OCI-LY3 (cell line): ENCODE measurements at regions not wholly inside any gene's neighbourhood (a gene's known extent, or its start where the extent isn't known, plus 50 kb on each side); places are given as distances from the start of the nearest gene placed in this dataset.

Source experiments
- H2AFZ ChIP-seq: fragments of 200-600, 300-600 bp; shearing (Covaris generic); 2 replicates; pipeline ENCODE4 v1.6.0; 2014; ENCODE audit warnings: antibody characterized with exemption, low read depth, low read length
- H3K27ac ChIP-seq: fragments of 200-600, 300-600 bp; sonication (generic); 2 replicates; pipeline ENCODE4 v1.5.1; 2014; ENCODE audit warnings: mild to moderate bottlenecking, low read length, moderate library complexity, mixed read lengths
- H3K27me3 ChIP-seq: fragments of 200-600, 300-600 bp; sonication (generic); 2 replicates; pipeline ENCODE4 v1.6.1; 2014; ENCODE audit warnings: low read depth, low read length, mixed read lengths
- H3K36me3 ChIP-seq: fragments of 200-600, 300-600 bp; sonication (generic); replicated peaks from 2 replicates; pipeline ENCODE3; 2014; ENCODE audit warnings: low read depth, low read length, mixed read lengths
- H3K4me1 ChIP-seq: fragments of 300-600, 200-600 bp; sonication (generic); 2 replicates; pipeline ENCODE4 v1.6.1; 2014; ENCODE audit warnings: low read length, mixed read lengths
- H3K4me2 ChIP-seq: fragments of 200-600, 300-600 bp; sonication (generic); 2 replicates; pipeline ENCODE4 v1.6.1; 2014; ENCODE audit warnings: low read length, mixed read lengths
- H3K4me3 ChIP-seq: fragments of 300-600, 200-600 bp; sonication (generic); 2 replicates; pipeline ENCODE4 v1.5.1; 2014; ENCODE audit warnings: antibody characterized with exemption, mild to moderate bottlenecking, low read length, moderate library complexity
- H3K79me2 ChIP-seq: fragments of 300-600, 200-600 bp; shearing (Covaris generic); 2 replicates; pipeline ENCODE4 v1.6.1; 2014; ENCODE audit warnings: mild to moderate bottlenecking, low read length, mixed read lengths
- H3K9ac ChIP-seq: fragments of 300-600, 200-600 bp; shearing (Covaris generic); 2 replicates; pipeline ENCODE4 v1.6.0; 2014; ENCODE audit warnings: mild to moderate bottlenecking, low read length, moderate library complexity
- H3K9me3 ChIP-seq: fragments of 200-600, 300-600 bp; shearing (Covaris generic); 2 replicates; pipeline ENCODE4 v1.6.1; 2014; ENCODE audit warnings: low read length, mixed read lengths; ENCODE audit not compliant: insufficient read depth
- H4K20me1 ChIP-seq: fragments of 200-600, 300-600 bp; sonication (generic); 2 replicates; pipeline ENCODE4 v1.6.1; 2016; ENCODE audit warnings: low read length, mixed read lengths; ENCODE audit not compliant: insufficient read depth
- CTCF ChIP-seq: fragments of 200-600, 300-600 bp; sonication (generic); IDR thresholded peaks from 2 replicates; pipeline ENCODE4 v1.5.1; 2014; ENCODE audit warnings: antibody characterized with exemption, low read length, low read depth
- EZH2phosphoT487 ChIP-seq: fragments of 200-600 bp; shearing (Covaris generic); IDR thresholded peaks from 2 replicates; pipeline ENCODE4 v1.6.1; 2018; ENCODE audit warnings: antibody characterized with exemption, mixed run types, low read depth

- Histone ChIP-seq H3K9ac (no peak overlapping the region), H3K79me2 (no peaks in the 10 kb centered on the region), H3K4me2 (no peak overlapping the region), H3K4me3 (no peak overlapping the region), H2AFZ (no peak overlapping the region), H3K36me3 (no peaks in the 10 kb centered on the region), H3K4me1 (no peaks in the 10 kb centered on the region), H4K20me1 (no peaks in the 10 kb centered on the region), H3K9me3 (no peaks in the 10 kb centered on the region), H3K27me3 (no peaks in the 10 kb centered on the region), H3K27ac (no peak overlapping the region)
- no peak for TF ChIP-seq EZH2phosphoT487
These were observed 166.0 kb upstream of the GDF10 start for GRCh38 chr10:47133871-47134570.

GRCh38 chr10:47136866-47137265 is 163.1 kb upstream of the GDF10 start:
- H3K27me3 ChIP-seq, result no peaks in the 10 kb centered on the region
- no peak overlapping the region for H3K9ac ChIP-seq
- H3K27ac ChIP-seq, result no peak overlapping the region
- no peak overlapping the region for H3K4me2 ChIP-seq
- no peaks in the 10 kb centered on the region for H4K20me1 ChIP-seq
- no peaks in the 10 kb centered on the region for H3K79me2 ChIP-seq
- no peaks in the 10 kb centered on the region for H3K4me1 ChIP-seq
- no peak overlapping the region for H2AFZ ChIP-seq
- no peak for TF ChIP-seq CTCF
- no peak for TF ChIP-seq EZH2phosphoT487
- no peaks in the 10 kb centered on the region for H3K9me3 ChIP-seq
- no peaks in the 10 kb centered on the region for H3K36me3 ChIP-seq
- H3K4me3 ChIP-seq, result no peak overlapping the region

- Histone ChIP-seq H3K27ac (no peak overlapping the region), H3K4me3 (no peak overlapping the region), H3K9me3 (no peaks in the 10 kb centered on the region), H2AFZ (no peak overlapping the region), H3K9ac (no peak overlapping the region), H3K4me1 (no peaks in the 10 kb centered on the region), H3K4me2 (no peak overlapping the region), H4K20me1 (no peaks in the 10 kb centered on the region), H3K27me3 (no peaks in the 10 kb centered on the region), H3K79me2 (no peaks in the 10 kb centered on the region), H3K36me3 (no peaks in the 10 kb centered on the region)
- no peak for TF ChIP-seq CTCF
- no peak for TF ChIP-seq EZH2phosphoT487
These were observed 162.6 kb upstream of the GDF10 start for GRCh38 chr10:47137311-47137851.

GRCh38 chr10:47139121-47139520 is 160.9 kb upstream of the GDF10 start:
- no peaks in the 10 kb centered on the region for H3K36me3 ChIP-seq
- no peaks in the 10 kb centered on the region for H3K27me3 ChIP-seq
- no peaks in the 10 kb centered on the region for H4K20me1 ChIP-seq
- TF ChIP-seq CTCF (no peak), EZH2phosphoT487 (no peak)
- no peak overlapping the region for H3K9ac ChIP-seq
- H3K4me3 ChIP-seq, result no peak overlapping the region
- H3K27ac ChIP-seq, result no peak overlapping the region
- H3K4me1 ChIP-seq, result no peaks in the 10 kb centered on the region
- no peak overlapping the region for H3K4me2 ChIP-seq
- no peaks in the 10 kb centered on the region for H3K79me2 ChIP-seq
- H3K9me3 ChIP-seq, result no peaks in the 10 kb centered on the region
- no peak overlapping the region for H2AFZ ChIP-seq
